Spleen (tissue), 11 donors: ENCODE measurements at regions not wholly inside any gene's neighbourhood (a gene's known extent, or its start where the extent isn't known, plus 50 kb on each side); places are given as distances from the start of the nearest gene placed in this dataset.

Experiments used
- DNase-seq: peaks from one replicate; pipeline ENCODE4 v3.0.0-alpha.2; 2020
- H3K27ac ChIP-seq, 8 donors: fragments of 200-600 bp; sonication (generic) in 7 of 8; 1 replicate in 4 of 8; 2 replicates in 4 of 8; pipeline versions ENCODE4 v1.5.0 to v1.8.0; 2016 to 2021; ENCODE audit warnings: inconsistent platforms in 4 of 8, mild to moderate bottlenecking in 4 of 8, moderate library complexity in 1 of 8
- H3K27me3 ChIP-seq, 7 donors: fragments of 200-600 bp; sonication (generic) in 6 of 7; replicated peaks in 1 of 7; 1 replicate in 4 of 7; 2 replicates in 3 of 7; pipeline versions ENCODE4 v1.5.0 to v1.8.0; 2016 to 2021; ENCODE audit warnings: inconsistent platforms in 3 of 7, mild to moderate bottlenecking in 1 of 7
- H3K36me3 ChIP-seq, 6 donors: fragments of 200-600 bp; sonication (generic) in 5 of 6; 1 replicate in 4 of 6; 2 replicates in 2 of 6; pipeline versions ENCODE4 v1.5.0 to v1.8.0; 2016 to 2021; ENCODE audit warnings: inconsistent platforms in 2 of 6
- H3K4me1 ChIP-seq, 6 donors: fragments of 200-600 bp; sonication (generic) in 5 of 6; 1 replicate in 3 of 6; 2 replicates in 3 of 6; pipeline versions ENCODE4 v1.5.0 to v1.8.0; 2016 to 2021; ENCODE audit warnings: inconsistent platforms in 3 of 6
- H3K4me3 ChIP-seq, 8 donors: fragments of 200-600 bp; sonication (generic) in 7 of 8; 1 replicate in 4 of 8; 2 replicates in 4 of 8; pipeline versions ENCODE4 v1.5.0 to v1.8.0; 2016 to 2021; ENCODE audit warnings: inconsistent platforms in 4 of 8, mild to moderate bottlenecking in 4 of 8, moderate library complexity in 2 of 8
- H3K9me3 ChIP-seq, 8 donors: fragments of 200-600 bp; sonication (generic) in 7 of 8; 1 replicate in 4 of 8; 2 replicates in 4 of 8; pipeline versions ENCODE4 v1.5.0 to v1.8.0; 2016 to 2021; ENCODE audit warnings: inconsistent platforms in 4 of 8
- POLR2A ChIP-seq, 3 donors: fragments of 450-650 bp; IDR thresholded peaks; one replicate each; pipeline ENCODE4 v1.5.1; 2017; ENCODE audit warnings: antibody characterized with exemption in 3 of 3, mild to moderate bottlenecking in 1 of 3
- POLR2AphosphoS5 ChIP-seq, 3 donors: sonication (generic); formaldehyde crosslinking; IDR thresholded peaks; one replicate each; pipeline ENCODE4 v1.5.1; 2017; ENCODE audit warnings: antibody characterized with exemption in 3 of 3
- WGBS, 5 donors: extraction: QIAGEN DNeasy Blood & Tissue Kit in 3 of 5; methylation state at CpG; one replicate each; pipeline versions ENCODE4 v1.1.5 to v1.1.7; 2013 to 2018; 5-methylcytosine and 5-hydroxymethylcytosine counted together
- intact Hi-C: fragments of 100-400 bp; cut with DNase I; formaldehyde crosslinking; loops from one replicate; pipeline ENCODE4 v1.15.0; 2023; ENCODE audit warnings: low total_unique reads
- TF ChIP-seq, protein P1 (sequence below), 11 experiments: fragments of 200-600 bp in 7 of 11; fragments of 450-650 bp in 4 of 11; sonication (generic) in 4 of 11; IDR thresholded peaks in 8 of 11; conservative IDR thresholded peaks in 3 of 11; 1 replicate in 7 of 11; 2 replicates in 4 of 11; pipeline versions ENCODE4 v1.4.0 to v1.8.0; 2016 to 2021; ENCODE audit warnings: antibody characterized with exemption in 11 of 11, inconsistent platforms in 4 of 11, mild to moderate bottlenecking in 1 of 11
- donor health status: healthy with polysubstance abuse.
- donor health status: DM: no; HTN: no; CAD: no; lungs with moderate emphysema.
- donor health status: DM: no; HTN: no; CAD: no.
- donor health status: Bipolar disorder and iron deficiency.
- donor health status: healthy.
- donor health status: DM: no; HTN: no; CAD: no.
- donor health status: DM: yes; HTN: yes; CAD: no.

GRCh38 chr1:98352378-98352777, 309.1 kb upstream of the SNX7 start:
- H3K27ac ChIP-seq = no peak overlapping the region
- no peak overlapping the region for H3K4me3 ChIP-seq
- H3K4me1 ChIP-seq = no peaks in the 10 kb centered on the region
- intact Hi-C loops = no loop called here
- DNase-seq = no peak
- no peaks in the 10 kb centered on the region for H3K27me3 ChIP-seq
- TF ChIP-seq POLR2AphosphoS5 (IDR thresholded peaks at IDR 0.05) (no peak), POLR2A (IDR thresholded peaks at IDR 0.05) (no peak)
- TF ChIP-seq, protein P1, sequence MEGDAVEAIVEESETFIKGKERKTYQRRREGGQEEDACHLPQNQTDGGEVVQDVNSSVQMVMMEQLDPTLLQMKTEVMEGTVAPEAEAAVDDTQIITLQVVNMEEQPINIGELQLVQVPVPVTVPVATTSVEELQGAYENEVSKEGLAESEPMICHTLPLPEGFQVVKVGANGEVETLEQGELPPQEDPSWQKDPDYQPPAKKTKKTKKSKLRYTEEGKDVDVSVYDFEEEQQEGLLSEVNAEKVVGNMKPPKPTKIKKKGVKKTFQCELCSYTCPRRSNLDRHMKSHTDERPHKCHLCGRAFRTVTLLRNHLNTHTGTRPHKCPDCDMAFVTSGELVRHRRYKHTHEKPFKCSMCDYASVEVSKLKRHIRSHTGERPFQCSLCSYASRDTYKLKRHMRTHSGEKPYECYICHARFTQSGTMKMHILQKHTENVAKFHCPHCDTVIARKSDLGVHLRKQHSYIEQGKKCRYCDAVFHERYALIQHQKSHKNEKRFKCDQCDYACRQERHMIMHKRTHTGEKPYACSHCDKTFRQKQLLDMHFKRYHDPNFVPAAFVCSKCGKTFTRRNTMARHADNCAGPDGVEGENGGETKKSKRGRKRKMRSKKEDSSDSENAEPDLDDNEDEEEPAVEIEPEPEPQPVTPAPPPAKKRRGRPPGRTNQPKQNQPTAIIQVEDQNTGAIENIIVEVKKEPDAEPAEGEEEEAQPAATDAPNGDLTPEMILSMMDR (IDR thresholded peaks at IDR 0.05 in 8 of 11, conservative IDR thresholded peaks at IDR 0.05 in 3 of 11) = no peak
- no peaks in the 10 kb centered on the region for H3K9me3 ChIP-seq
- no peaks in the 10 kb centered on the region for H3K36me3 ChIP-seq
- 92 to 97% (median 95%) methylated on average over 3 of the region's 3 CpGs for WGBS, 5 donors

DNA sequence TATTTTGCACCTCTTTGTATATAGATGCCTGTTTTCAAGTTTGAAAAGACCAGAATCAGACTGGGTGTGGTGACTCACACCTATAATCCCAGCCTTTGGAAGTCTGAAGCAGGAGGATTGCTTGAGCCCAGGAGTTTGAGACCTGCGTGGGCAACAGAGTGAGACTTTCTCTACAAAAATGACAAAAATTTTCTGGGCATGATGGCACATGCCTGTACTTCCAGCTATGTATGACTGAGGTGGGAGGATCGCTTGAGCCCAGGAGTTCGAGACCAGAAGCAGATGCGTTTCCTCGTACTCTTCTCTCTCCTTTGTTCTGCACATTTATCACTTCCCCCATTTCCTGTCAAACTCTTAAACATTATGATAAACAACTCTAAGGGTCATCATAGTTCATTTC, 310.0 kb upstream of the SNX7 start:
- Histone ChIP-seq H3K27me3 (no peaks in the 10 kb centered on the region), H3K36me3 (no peaks in the 10 kb centered on the region), H3K9me3 (no peaks in the 10 kb centered on the region), H3K4me1 (no peaks in the 10 kb centered on the region), H3K4me3 (no peak overlapping the region), H3K27ac (no peak overlapping the region)
- TF ChIP-seq POLR2AphosphoS5 (IDR thresholded peaks at IDR 0.05) (no peak), POLR2A (IDR thresholded peaks at IDR 0.05) (no peak)
- TF ChIP-seq, protein P1 (IDR thresholded peaks at IDR 0.05 in 8 of 11, conservative IDR thresholded peaks at IDR 0.05 in 3 of 11) = no peak
- 29 to 46% (median 42%) methylated on average over 5 of the region's 5 CpGs for WGBS, 5 donors
- no peak for DNase-seq
- intact Hi-C loops = no loop called here

DNA sequence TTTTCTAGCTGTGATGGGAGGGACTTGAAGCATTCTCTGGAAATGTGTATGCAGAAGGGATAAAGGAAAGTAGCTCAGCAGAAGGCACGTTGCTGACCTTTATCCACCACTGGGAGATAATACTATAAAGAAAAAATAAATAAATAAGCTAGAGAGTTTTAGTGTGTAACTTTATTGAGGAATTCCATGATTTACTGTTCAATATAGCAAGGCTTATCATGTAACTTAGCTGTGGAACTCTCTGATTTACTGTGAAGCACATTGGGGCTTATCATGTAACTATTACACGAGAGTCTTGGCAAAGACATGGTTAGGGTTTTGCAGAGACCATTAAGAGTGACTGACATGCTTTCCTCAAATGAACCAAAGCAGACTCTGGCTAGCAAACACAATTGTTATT, 316.1 kb upstream of the SNX7 start:
- Histone ChIP-seq H3K4me3 (no peak overlapping the region), H3K4me1 (no peaks in the 10 kb centered on the region), H3K9me3 (no peaks in the 10 kb centered on the region), H3K27ac (no peak overlapping the region), H3K36me3 (no peaks in the 10 kb centered on the region), H3K27me3 (no peaks in the 10 kb centered on the region)
- WGBS, 5 donors = 73 to 90% (median 84%) methylated on average over 2 of the region's 2 CpGs
- TF ChIP-seq POLR2A (IDR thresholded peaks at IDR 0.05) = no peak
- TF ChIP-seq, protein P1 (IDR thresholded peaks at IDR 0.05 in 8 of 11, conservative IDR thresholded peaks at IDR 0.05 in 3 of 11) = no peak
- no peak for TF ChIP-seq POLR2AphosphoS5 (IDR thresholded peaks at IDR 0.05)
- no peak for DNase-seq
- intact Hi-C loops = no loop called here

DNA sequence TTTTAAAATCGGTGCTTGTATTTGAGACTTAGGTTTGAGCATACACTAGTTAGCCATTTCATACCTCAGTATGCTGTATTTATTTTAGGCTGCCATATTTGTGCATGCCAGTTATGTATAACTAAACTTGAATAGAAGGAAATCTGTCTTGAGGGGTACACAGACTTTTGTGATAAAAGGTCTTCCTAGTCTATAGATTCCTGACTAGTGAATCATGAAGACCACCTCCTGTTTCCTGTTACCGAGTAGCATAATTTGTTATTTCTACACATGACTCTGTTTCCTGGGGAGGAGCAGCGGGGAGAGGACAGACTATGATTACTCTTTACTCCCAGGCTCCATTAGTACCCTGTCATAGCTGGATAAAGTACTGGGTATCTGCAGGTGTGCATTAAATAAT, 316.8 kb upstream of the SNX7 start:
- DNase-seq = no peak
- no peaks in the 10 kb centered on the region for H3K36me3 ChIP-seq
- no peaks in the 10 kb centered on the region for H3K27me3 ChIP-seq
- no peaks in the 10 kb centered on the region for H3K9me3 ChIP-seq
- H3K4me1 ChIP-seq = no peaks in the 10 kb centered on the region
- 60 to 82% (median 68%) methylated on average over 3 of the region's 3 CpGs for WGBS, 5 donors
- TF ChIP-seq POLR2AphosphoS5 (IDR thresholded peaks at IDR 0.05) (no peak), POLR2A (IDR thresholded peaks at IDR 0.05) (no peak)
- TF ChIP-seq, protein P1 (IDR thresholded peaks at IDR 0.05 in 8 of 11, conservative IDR thresholded peaks at IDR 0.05 in 3 of 11) = no peak
- H3K4me3 ChIP-seq = no peak overlapping the region
- intact Hi-C loops = no loop called here
- no peak overlapping the region for H3K27ac ChIP-seq
